ENCODE measurements at regions not wholly inside any gene's neighbourhood (a gene's known extent, or its start where the extent isn't known, plus 50 kb on each side); places are given as distances from the start of the nearest gene placed in this dataset.

GRCh38 chrY:12981074-12981473 is 76.4 kb downstream of the DDX3Y start:
- DNase-seq: no peak

- no peak for DNase-seq
Measured at GRCh38 chrY:12982249-12982829, 77.7 kb downstream of the DDX3Y start.

GRCh38 chrY:12984637-12985344 is 80.1 kb downstream of the DDX3Y start:
- DNase-seq: no peak

GRCh38 chrY:13017493-13017892 is 112.8 kb downstream of the DDX3Y start:
- no peak for DNase-seq

GRCh38 chrY:13019486-13019885 is 114.8 kb downstream of the DDX3Y start:
- no peak for DNase-seq

GRCh38 chrY:13020839-13021238 is 116.2 kb downstream of the DDX3Y start:
- no peak for DNase-seq

- DNase-seq: no peak
Measured at GRCh38 chrY:13023607-13024006, 118.9 kb downstream of the DDX3Y start.

GRCh38 chrY:13024447-13024846 is 119.8 kb downstream of the DDX3Y start:
- no peak for DNase-seq

- DNase-seq: no peak
Measured at GRCh38 chrY:13026906-13027305, 122.2 kb downstream of the DDX3Y start.

- DNase-seq: no peak
Measured at GRCh38 chrY:13040232-13040631, 135.6 kb downstream of the DDX3Y start.

- no peak for DNase-seq
Measured at GRCh38 chrY:13053501-13053900, 148.8 kb downstream of the DDX3Y start.

GRCh38 chrY:13066372-13066771 is 161.7 kb downstream of the DDX3Y start:
- DNase-seq: no peak

- no peak for DNase-seq
Measured at GRCh38 chrY:13068696-13069095, 164.0 kb downstream of the DDX3Y start.

- DNase-seq: no peak
Measured at GRCh38 chrY:13069111-13069510, 164.4 kb downstream of the DDX3Y start.

GRCh38 chrY:13082748-13083147 is 178.1 kb downstream of the DDX3Y start:
- DNase-seq: no peak

- no peak for DNase-seq
Measured at GRCh38 chrY:13091575-13091974, 186.9 kb downstream of the DDX3Y start.

- DNase-seq: no peak
Measured at GRCh38 chrY:13092986-13093385, 188.3 kb downstream of the DDX3Y start.

GRCh38 chrY:13093461-13093860 is 188.8 kb downstream of the DDX3Y start:
- no peak for DNase-seq

GRCh38 chrY:13094411-13094810 is 189.7 kb downstream of the DDX3Y start:
- DNase-seq: peak; percentile 0

- DNase-seq: no peak
Measured at GRCh38 chrY:13094904-13095600, 190.4 kb downstream of the DDX3Y start.

GRCh38 chrY:13126881-13127456 is 222.3 kb downstream of the DDX3Y start:
- DNase-seq: no peak

- DNase-seq: no peak
Measured at GRCh38 chrY:13127476-13127875, 222.8 kb downstream of the DDX3Y start.

GRCh38 chrY:13149148-13149547 is 244.5 kb downstream of the DDX3Y start:
- no peak for DNase-seq

GRCh38 chrY:13167698-13168097 is 263.0 kb downstream of the DDX3Y start:
- no peak for DNase-seq
